Esophagus squamous epithelium (tissue), 4 donors: ENCODE measurements at regions not wholly inside any gene's neighbourhood (a gene's known extent, or its start where the extent isn't known, plus 50 kb on each side); places are given as distances from the start of the nearest gene placed in this dataset.

ENCODE experiments used
- CTCF ChIP-seq, 6 experiments: fragments of 450-650 bp in 4 of 6; fragments of 200-600 bp in 2 of 6; sonication (generic) in 2 of 6; IDR thresholded peaks; one replicate each; pipeline ENCODE4 v1.5.1; 2016 to 2019; ENCODE audit warnings: antibody characterized with exemption in 6 of 6, mild to moderate bottlenecking in 4 of 6, moderate library complexity in 4 of 6
- POLR2A ChIP-seq, 4 donors: fragments of 450-650 bp; IDR thresholded peaks; one replicate each; pipeline ENCODE4 v1.6.1; 2017; ENCODE audit warnings: antibody characterized with exemption in 4 of 4, mild to moderate bottlenecking in 4 of 4, moderate library complexity in 3 of 4

GRCh38 chr17:62882878-62883277, 74.8 kb upstream of the MARCHF10 start:
- TF ChIP-seq CTCF (IDR thresholded peaks at IDR 0.05) (no peak), POLR2A (IDR thresholded peaks at IDR 0.05) (no peak)
